BLaER1 (cell line): ENCODE measurements at regions not wholly inside any gene's neighbourhood (a gene's known extent, or its start where the extent isn't known, plus 50 kb on each side); places are given as distances from the start of the nearest gene placed in this dataset.

Source experiments
- H3K27ac ChIP-seq: shearing (Covaris generic); formaldehyde crosslinking; 2 replicates; pipeline ENCODE4 v1.8.1; 2022
- H3K27me3 ChIP-seq: shearing (Covaris generic); formaldehyde crosslinking; 2 replicates; pipeline ENCODE4 v1.8.1; 2022
- H3K36me3 ChIP-seq: shearing (Covaris generic); formaldehyde crosslinking; 2 replicates; pipeline ENCODE4 v1.8.1; 2022
- H3K4me1 ChIP-seq: shearing (Covaris generic); formaldehyde crosslinking; 2 replicates; pipeline ENCODE4 v1.8.1; 2022
- H3K4me2 ChIP-seq: shearing (Covaris generic); formaldehyde crosslinking; 2 replicates; pipeline ENCODE4 v1.8.1; 2022
- H3K4me3 ChIP-seq: shearing (Covaris generic); formaldehyde crosslinking; 2 replicates; pipeline ENCODE4 v1.8.1; 2022
- H3K9ac ChIP-seq: shearing (Covaris generic); formaldehyde crosslinking; 2 replicates; pipeline ENCODE4 v1.8.1; 2022
- H3K9me3 ChIP-seq: shearing (Covaris generic); formaldehyde crosslinking; 2 replicates; pipeline ENCODE4 v1.8.1; 2022
- H4K20me1 ChIP-seq: shearing (Covaris generic); formaldehyde crosslinking; 2 replicates; pipeline ENCODE4 v1.8.1; 2022
- Cebpa-rat ChIP-seq: shearing (Covaris generic); IDR thresholded peaks from 2 replicates; pipeline ENCODE4 v1.8.1; 2022

DNA sequence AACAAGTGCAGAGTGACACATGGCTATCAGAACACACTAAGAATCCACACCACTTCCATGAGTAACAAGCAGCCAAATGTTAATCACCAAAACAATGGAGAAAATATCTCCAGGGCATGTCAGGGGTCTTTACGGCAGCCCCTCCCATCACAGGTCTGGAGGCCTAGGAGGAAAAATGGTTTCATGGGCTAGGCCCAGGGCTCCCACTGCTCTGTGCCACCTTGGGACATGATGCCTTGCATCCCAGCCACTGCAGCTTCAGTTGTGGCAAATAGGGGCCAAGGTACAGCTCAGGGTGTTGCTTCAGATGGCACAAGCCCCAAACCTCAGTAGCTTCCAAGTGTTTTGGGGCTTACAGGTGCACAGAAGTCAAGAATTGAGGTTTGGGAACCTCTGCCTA is 66.6 kb downstream of the NEURL3 start:
- H3K9ac ChIP-seq, result no peak overlapping the region

DNA sequence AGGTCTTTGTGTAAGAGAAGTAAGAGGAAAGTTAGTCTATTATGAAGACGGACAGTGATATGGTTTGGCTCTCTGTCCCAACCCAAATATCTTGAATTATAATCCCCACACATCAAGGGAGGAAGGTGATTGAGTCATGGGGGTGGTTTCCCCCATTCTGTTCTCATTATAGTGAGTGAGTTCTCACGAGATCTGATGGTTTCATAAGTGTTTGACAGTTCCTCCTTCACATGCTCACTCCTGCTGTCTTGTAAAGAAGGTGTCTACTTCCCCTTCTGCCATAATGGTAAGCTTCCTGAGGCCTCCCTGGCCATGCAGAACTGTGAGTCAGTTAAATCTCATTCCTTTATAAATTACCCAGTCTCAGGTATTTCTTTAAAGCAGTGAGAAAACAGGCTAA is 67.6 kb downstream of the NEURL3 start:
- H3K9me3 ChIP-seq, result peaks cover 28% of the 10 kb centered on the region
- no peak for TF ChIP-seq Cebpa-rat
- no peak overlapping the region for H3K4me2 ChIP-seq
- H3K9ac ChIP-seq, result no peak overlapping the region
- no peaks in the 10 kb centered on the region for H4K20me1 ChIP-seq
- no peak overlapping the region for H3K4me3 ChIP-seq
- H3K27me3 ChIP-seq, result no peaks in the 10 kb centered on the region
- no peak overlapping the region for H3K27ac ChIP-seq
- H3K4me1 ChIP-seq, result no peaks in the 10 kb centered on the region
- H3K36me3 ChIP-seq, result no peaks in the 10 kb centered on the region

More for the DNA sequence above, 66.6 kb downstream of the NEURL3 start:
- peaks cover 28% of the 10 kb centered on the region for H3K9me3 ChIP-seq
- no peaks in the 10 kb centered on the region for H3K4me1 ChIP-seq
- no peaks in the 10 kb centered on the region for H4K20me1 ChIP-seq
- no peak overlapping the region for H3K27ac ChIP-seq
- no peak overlapping the region for H3K4me2 ChIP-seq
- no peak for TF ChIP-seq Cebpa-rat
- no peak overlapping the region for H3K4me3 ChIP-seq
- no peaks in the 10 kb centered on the region for H3K27me3 ChIP-seq
- H3K36me3 ChIP-seq, result no peaks in the 10 kb centered on the region

GRCh38 chr2:96436961-96437360 is 68.2 kb downstream of the NEURL3 start:
- Histone ChIP-seq H3K36me3 (no peaks in the 10 kb centered on the region), H3K27ac (no peak overlapping the region), H3K9ac (no peak overlapping the region), H3K27me3 (no peaks in the 10 kb centered on the region), H3K4me3 (no peak overlapping the region), H4K20me1 (no peaks in the 10 kb centered on the region), H3K4me2 (no peak overlapping the region), H3K4me1 (no peaks in the 10 kb centered on the region), H3K9me3 (peaks cover 28% of the 10 kb centered on the region)
- TF ChIP-seq Cebpa-rat, result no peak

DNA sequence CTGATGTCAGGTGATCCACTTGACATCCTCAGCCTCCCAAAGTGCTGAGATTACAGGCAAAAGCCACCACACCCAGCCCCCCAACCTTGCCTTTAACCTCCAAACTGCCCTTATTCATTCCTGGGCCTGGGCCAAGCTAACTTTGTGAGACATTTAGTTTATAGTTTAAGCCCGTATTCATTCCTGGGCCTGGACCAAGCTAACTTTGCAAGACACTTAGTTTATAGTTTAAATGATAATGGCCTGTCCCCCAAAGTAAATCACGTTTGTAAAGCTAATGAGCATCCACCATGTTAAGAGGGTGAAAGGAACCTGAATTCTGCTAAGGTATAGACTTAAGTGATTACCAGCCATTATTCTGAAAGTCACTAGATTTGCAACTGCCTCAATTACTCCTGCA is 68.7 kb downstream of the NEURL3 start:
- no peak overlapping the region for H3K4me2 ChIP-seq
- no peaks in the 10 kb centered on the region for H3K27me3 ChIP-seq
- H4K20me1 ChIP-seq, result no peaks in the 10 kb centered on the region
- H3K27ac ChIP-seq, result no peak overlapping the region
- peaks cover 29% of the 10 kb centered on the region for H3K9me3 ChIP-seq
- no peaks in the 10 kb centered on the region for H3K4me1 ChIP-seq
- TF ChIP-seq Cebpa-rat, result no peak
- 0 out of 2 replicates have a peak, but pooled peaks cover under 1% of the 10 kb centered on the region for H3K36me3 ChIP-seq
- H3K9ac ChIP-seq, result no peak overlapping the region
- no peak overlapping the region for H3K4me3 ChIP-seq

DNA sequence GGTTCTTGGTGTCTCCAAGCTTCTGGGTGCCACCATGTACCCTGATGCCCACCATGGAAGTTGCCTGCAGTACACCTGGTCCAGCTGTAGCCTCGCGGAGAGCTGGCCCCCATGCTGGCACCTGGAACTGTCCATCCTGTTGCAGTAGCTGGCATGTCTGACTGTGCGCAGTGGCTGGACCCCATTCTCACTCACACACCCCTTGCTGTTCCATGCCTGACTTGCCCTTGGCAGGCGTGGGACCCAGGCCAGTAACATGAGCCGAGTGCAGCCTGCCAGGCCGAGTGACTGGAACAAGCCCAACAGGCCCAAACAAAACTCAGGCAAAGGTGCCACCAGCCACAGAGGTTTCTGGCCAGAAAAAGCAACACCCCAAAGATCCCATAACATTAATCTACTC is 73.8 kb downstream of the NEURL3 start:
- Histone ChIP-seq H4K20me1 (no peaks in the 10 kb centered on the region), H3K36me3 (peaks cover 13% of the 10 kb centered on the region; the same call in 1 of the 2 replicates), H3K27me3 (no peaks in the 10 kb centered on the region), H3K4me1 (no peaks in the 10 kb centered on the region), H3K9ac (no peak overlapping the region), H3K27ac (no peak overlapping the region), H3K4me2 (no peak overlapping the region), H3K4me3 (peak overlapping the region; percentile 31; the same call in 1 of the 2 replicates), H3K9me3 (peaks cover 30% of the 10 kb centered on the region)
- no peak for TF ChIP-seq Cebpa-rat

- no peak for TF ChIP-seq Cebpa-rat
- no peaks in the 10 kb centered on the region for H3K4me1 ChIP-seq
- H3K9me3 ChIP-seq, result peaks cover 33% of the 10 kb centered on the region
- no peak overlapping the region for H3K4me2 ChIP-seq
- no peak overlapping the region for H3K9ac ChIP-seq
- no peak overlapping the region for H3K27ac ChIP-seq
- H3K27me3 ChIP-seq, result no peaks in the 10 kb centered on the region
- peaks cover 13% of the 10 kb centered on the region; the same call in 1 of the 2 replicates for H3K36me3 ChIP-seq
- H3K4me3 ChIP-seq, result peak overlapping the region; percentile 31; the same call in 1 of the 2 replicates
- no peaks in the 10 kb centered on the region for H4K20me1 ChIP-seq
Observed at GRCh38 chr2:96430394-96430988, 74.7 kb downstream of the NEURL3 start.

DNA sequence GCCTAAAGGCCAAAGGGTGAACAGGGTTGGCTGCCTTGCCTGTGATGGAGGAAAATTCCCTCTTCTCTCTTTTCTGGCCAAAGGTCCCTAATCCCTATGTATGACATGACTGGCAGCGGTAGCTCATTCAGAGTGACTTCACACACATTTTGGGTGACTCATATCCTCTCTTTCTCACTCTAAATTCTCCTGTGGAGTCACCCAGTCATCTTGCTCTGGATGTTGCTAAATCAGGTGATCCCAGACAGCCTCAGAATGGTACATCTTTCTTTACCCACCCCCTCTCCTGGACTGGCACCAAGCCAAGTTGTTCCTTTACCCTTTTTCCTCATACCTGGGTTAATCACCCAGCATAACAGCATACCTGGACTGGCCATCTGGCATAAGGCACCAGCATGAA is 77.2 kb downstream of the NEURL3 start:
- no peaks in the 10 kb centered on the region for H3K27me3 ChIP-seq
- no peak overlapping the region for H3K4me2 ChIP-seq
- no peak overlapping the region for H3K4me3 ChIP-seq
- H4K20me1 ChIP-seq, result no peaks in the 10 kb centered on the region
- no peak overlapping the region for H3K9ac ChIP-seq
- H3K4me1 ChIP-seq, result no peaks in the 10 kb centered on the region
- H3K9me3 ChIP-seq, result peaks cover 35% of the 10 kb centered on the region
- no peak overlapping the region for H3K27ac ChIP-seq
- TF ChIP-seq Cebpa-rat, result no peak
- H3K36me3 ChIP-seq, result peaks cover 13% of the 10 kb centered on the region; the same call in 1 of the 2 replicates

DNA sequence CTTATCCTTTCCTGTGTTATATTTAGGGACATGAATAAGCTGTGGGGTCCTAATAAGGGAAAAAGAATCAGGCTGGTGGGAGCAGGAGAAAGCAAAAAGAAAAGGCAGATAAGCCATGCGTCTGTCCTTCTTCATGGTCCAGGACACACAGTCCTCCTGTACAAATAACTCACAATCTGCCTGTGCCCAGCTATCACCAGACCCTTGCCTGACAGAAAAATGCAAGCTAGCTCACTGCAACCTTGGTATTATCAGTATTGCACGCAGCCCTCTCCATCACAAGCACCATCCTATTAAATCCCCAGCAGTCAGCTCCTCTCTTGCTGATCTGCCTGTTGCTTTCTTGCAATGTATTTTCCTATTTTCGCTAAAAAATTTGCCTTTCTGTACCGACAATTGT is 78.0 kb downstream of the NEURL3 start:
- Histone ChIP-seq H3K27me3 (no peaks in the 10 kb centered on the region), H3K4me3 (no peak overlapping the region), H3K4me2 (no peak overlapping the region), H3K36me3 (peaks cover 13% of the 10 kb centered on the region; the same call in 1 of the 2 replicates), H3K9ac (no peak overlapping the region), H3K27ac (no peak overlapping the region), H4K20me1 (no peaks in the 10 kb centered on the region), H3K9me3 (peaks cover 35% of the 10 kb centered on the region), H3K4me1 (no peaks in the 10 kb centered on the region)
- TF ChIP-seq Cebpa-rat, result no peak

DNA sequence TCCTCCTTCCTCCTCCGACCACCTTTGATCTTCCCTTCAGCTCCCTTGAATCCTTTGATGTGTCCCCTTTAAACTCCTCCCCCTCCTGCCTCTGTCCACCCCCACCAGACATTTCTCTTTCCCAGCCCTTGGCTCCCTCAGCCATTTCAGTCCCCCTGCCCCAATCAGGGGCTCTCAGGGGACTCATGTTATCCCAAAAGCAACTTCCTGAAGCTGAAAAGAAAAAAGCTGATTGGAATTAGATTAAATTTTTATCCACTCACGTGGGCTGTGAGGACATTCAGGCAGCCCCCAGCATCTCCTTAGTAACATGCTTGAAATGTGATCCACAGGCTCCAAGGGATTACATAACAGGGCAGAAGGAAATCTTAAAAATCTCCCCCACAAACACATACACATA is 81.3 kb downstream of the NEURL3 start:
- Histone ChIP-seq H3K9me3 (peaks cover 10% of the 10 kb centered on the region; the same call in 1 of the 2 replicates), H4K20me1 (no peaks in the 10 kb centered on the region), H3K4me3 (no peak overlapping the region), H3K27me3 (no peaks in the 10 kb centered on the region), H3K36me3 (no peaks in the 10 kb centered on the region), H3K9ac (no peak overlapping the region), H3K4me1 (no peaks in the 10 kb centered on the region), H3K4me2 (no peak overlapping the region), H3K27ac (no peak overlapping the region)
- TF ChIP-seq Cebpa-rat, result no peak
